Activated CD4-positive, CD25-positive, alpha-beta regulatory T cell treated with anti-CD3 and anti-CD28 coated beads, Interleukin-2, amount 50 U/mL, for 24 hours (primary cell): ENCODE measurements at regions not wholly inside any gene's neighbourhood (a gene's known extent, or its start where the extent isn't known, plus 50 kb on each side); places are given as distances from the start of the nearest gene placed in this dataset.
"Not testable (repeated sequence)": the region's sequence is repeated elsewhere in the genome, so short reads cannot be mapped to it uniquely, and the experiment has no call there.

Source experiments
- ATAC-seq, 2 donors: fragments of 150-1000 bp; cut with Tn5 transposase; one replicate each; pipeline ENCODE4 v1.10.0; 2021; ENCODE audit warnings: mild to moderate bottlenecking in 1 of 2, moderate library complexity in 1 of 2

DNA sequence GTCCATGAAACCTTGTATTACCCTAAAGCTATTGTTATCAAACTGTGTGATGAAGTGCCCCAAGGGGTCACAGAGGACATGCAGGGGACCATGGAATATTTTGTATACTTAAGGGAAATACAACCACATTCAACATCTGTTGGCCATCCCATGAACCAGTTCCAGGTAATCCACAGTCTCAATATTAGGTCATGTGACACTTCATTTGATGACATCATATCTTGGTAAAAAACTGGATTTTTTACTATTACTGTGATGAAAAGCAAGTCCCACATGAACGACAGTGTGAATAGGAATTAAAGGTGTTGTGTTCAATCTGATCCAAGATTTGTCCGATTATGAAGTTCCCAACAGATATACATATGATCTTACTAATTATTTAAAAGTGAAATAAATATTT lies 355.2 kb downstream of the IRS2 start:
- ATAC-seq, result no peak

- ATAC-seq, result no peak
Observed at GRCh38 chr13:109428146-109428545, 358.2 kb downstream of the IRS2 start.

GRCh38 chr13:109427695-109428094 lies 358.7 kb downstream of the IRS2 start:
- no peak for ATAC-seq

- ATAC-seq, result no peak
Observed at GRCh38 chr13:109427148-109427547, 359.2 kb downstream of the IRS2 start.

- no peak for ATAC-seq
Observed at GRCh38 chr13:109426690-109426990, 359.7 kb downstream of the IRS2 start.

- no peak for ATAC-seq
Observed at GRCh38 chr13:109425821-109426689, 360.3 kb downstream of the IRS2 start.

GRCh38 chr13:109422161-109422560 lies 364.2 kb downstream of the IRS2 start:
- ATAC-seq, result no peak

DNA sequence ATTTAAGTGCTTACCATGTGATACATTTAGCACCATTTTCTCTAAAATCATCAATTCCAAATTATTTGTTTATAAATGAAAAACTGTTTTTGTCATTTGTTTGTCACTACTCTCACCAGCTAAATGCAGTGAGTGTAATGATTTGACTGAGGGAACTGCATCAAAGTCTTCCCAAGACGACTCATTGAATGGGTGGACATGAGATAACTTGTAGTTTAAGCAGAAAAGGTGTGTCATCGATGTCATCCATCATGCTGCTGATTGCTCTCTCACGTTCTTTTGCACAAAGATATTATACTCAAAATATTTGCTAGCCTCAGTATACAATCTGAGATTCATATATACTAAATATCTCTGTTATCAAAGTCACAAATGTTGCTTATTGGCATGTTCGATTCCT lies 366.5 kb downstream of the IRS2 start:
- ATAC-seq, result no peak

DNA sequence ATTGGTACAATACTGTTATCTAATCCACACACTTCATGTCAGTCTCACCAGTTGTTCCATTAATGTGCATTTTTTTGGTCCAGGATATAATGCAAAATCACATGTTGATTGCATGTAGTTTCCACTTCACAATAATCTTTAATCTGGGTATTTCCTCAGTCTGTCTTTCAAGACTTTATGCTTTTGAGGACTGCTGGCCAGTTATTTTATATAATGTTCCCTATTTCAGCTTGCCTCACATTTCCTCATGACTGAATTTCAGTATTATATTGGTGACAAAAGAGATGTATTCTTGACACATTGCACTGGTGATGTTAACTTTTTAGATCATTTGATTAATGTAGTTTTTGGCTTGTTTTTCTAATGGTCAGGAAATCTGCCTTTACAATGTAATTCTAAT lies 368.3 kb downstream of the IRS2 start:
- ATAC-seq, result no peak

GRCh38 chr13:109416001-109416400 lies 370.4 kb downstream of the IRS2 start:
- ATAC-seq, result no peak

DNA sequence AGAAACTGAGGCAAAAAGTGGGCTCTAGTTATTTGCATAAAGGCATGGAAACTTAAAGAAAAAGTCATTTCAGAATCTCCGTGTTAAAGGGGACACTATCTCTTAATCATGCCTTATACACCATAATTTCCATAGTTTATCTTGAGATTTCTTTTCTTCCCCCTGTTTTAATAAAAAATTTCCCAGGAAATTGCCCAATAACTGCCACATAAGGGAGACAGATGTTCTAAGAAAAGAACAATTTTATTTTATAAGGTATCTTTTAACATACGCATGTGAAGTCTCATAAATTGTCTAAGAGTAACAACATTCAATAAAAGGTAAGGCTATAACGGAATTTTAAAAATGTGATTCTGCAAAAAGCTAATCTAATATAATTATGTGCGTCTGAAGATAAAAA lies 371.3 kb downstream of the IRS2 start:
- no peak for ATAC-seq

GRCh38 chr13:109412283-109412901 lies 374.0 kb downstream of the IRS2 start:
- no peak for ATAC-seq

DNA sequence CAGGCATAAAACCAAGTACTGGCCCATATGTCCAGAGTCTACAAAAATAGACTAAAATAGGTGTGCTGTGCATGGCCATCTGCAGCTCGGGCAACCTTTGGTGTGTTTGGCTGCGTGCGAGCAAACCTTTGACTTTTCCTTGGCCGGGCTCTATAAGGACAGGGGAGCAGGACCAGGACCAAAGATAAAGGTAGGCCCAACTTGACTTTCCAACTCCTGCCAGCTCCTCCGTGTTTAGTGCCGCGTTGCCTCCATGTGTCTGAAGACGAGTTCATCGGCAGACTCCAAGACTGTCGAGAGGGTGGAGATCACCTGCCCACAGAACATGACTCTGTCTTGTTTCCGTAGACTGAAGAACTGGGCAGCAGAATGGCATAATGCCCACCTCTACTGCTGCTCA lies 375.5 kb downstream of the IRS2 start:
- ATAC-seq, result no peak

DNA sequence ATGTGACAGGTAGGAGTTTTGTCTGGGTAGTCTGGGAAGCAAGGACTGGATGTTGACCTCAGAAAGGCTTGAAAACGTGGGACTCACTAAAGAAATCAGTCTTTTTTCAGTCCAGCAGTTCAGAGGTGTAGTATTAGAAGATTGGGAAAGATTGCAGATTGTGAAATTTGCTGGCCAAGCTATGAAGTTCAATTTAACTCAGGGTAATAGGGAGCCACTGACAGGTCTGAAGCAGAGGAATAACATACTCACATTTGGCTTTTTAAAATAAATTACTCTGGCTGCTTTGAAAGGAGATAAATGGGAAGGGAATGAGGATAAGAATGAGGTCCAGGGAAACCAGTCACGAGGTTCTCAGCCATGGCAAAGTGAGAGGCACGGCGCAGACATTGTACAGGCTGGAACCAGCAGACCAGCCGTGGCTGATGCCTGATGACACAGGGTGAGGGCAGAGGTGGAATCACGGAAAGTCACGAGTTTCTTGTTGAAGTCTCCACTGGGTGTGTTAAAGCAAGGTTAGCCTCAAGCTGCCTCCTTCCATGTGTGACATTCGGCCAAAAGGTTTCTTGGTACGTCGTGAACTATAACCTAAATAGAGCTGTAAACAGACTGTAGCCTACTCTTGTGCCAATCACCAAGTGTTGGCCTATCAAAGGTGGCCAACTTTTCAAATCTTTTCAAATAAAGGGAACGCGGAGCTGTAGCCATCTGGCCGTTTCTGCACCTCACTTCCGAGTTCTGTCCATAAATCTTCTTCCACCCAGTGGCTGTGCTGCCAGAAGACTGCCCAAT lies 377.6 kb downstream of the IRS2 start:
- ATAC-seq, result no peak

- no peak for ATAC-seq
Observed at GRCh38 chr13:109406376-109406992, 379.9 kb downstream of the IRS2 start.

DNA sequence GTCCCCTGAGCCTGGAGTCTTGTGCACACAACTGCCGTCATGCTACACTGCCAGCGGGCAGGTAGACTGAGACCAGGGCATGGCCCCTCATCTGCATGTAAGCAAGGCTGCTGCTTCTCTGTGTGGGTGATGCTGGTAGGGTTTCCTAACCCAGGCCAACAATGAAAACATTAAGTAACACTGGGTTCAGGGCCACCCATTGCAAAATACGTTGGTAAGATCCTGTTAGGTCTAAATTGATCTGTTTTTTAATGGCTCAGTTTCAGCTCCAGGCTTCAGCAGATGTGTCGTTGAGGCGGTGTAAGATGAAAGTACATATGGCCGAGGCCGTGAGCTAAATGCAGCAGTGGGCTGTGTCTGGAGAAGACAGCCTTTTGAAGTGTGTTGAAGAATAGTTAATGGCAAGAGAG lies 383.4 kb downstream of the IRS2 start:
- no peak for ATAC-seq

DNA sequence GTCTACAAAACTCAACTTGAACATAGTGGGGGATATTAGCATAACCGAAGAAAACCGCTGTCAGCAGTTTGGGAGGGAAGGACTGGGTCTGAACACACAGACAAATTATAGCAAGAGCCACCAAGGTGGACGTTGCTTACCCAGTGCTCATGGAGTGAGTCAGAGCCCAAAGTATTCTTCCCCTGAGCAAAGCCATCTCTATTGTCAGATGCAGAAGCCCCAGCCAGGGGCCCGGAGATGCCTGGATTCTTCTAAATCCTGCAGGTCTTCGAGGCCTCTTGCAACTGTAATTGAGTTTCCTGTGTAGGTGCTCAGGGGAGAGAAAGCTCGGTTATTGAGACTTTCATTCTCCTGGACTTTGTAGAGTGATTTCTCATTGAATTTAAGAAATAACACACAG lies 384.5 kb downstream of the IRS2 start:
- no peak for ATAC-seq

- no peak for ATAC-seq
Observed at GRCh38 chr13:109401307-109401706, 385.1 kb downstream of the IRS2 start.

DNA sequence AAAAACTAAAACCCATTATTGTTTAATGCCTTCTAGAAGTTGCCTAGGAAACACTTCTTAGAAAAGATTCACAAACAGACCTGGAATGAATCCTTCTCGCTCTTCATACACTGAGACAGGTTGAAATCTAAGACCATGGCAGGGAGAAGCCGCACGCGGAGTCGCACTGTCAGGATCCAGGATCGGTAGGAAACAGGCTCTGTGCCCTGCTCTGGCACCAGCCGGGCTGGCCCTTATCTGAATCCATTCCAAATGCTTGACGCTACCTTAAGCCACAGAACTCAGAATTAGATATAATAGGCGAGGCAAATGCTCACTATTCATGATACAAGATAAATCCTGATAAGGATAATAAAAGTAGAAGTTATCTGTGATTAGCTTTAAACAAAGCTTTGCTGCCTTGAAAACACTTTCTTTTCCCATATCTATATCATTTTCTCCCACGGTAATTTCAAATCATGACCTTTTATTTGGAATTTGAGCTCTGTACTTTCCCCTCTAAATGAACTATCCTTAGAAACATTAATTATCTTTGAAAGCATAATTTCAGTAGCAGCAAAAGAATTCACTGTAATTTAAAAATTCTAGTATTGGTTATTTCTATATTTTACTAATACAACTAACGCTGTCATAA lies 385.6 kb downstream of the IRS2 start:
- ATAC-seq, result no peak

GRCh38 chr13:109400209-109400608 lies 386.2 kb downstream of the IRS2 start:
- ATAC-seq, result no peak

DNA sequence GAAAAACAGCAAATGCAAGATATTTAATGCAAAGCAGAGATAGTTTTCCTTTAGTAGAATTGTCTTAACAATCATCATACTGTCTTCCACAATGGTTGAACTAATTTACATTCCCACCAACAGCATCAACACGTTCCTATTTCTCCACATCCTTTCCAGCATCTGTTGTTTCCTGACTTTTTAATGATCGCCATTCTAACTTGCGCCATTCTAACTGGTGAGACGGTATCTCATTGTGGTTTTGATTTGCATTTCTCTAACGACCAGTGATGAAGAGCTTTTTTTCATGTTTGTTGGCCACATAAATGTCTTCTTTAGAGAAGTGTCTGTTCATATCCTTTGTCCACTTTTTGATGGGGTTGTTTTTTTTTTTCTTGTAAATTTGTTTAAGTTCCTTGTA lies 388.3 kb downstream of the IRS2 start:
- not testable (repeated sequence) for ATAC-seq

DNA sequence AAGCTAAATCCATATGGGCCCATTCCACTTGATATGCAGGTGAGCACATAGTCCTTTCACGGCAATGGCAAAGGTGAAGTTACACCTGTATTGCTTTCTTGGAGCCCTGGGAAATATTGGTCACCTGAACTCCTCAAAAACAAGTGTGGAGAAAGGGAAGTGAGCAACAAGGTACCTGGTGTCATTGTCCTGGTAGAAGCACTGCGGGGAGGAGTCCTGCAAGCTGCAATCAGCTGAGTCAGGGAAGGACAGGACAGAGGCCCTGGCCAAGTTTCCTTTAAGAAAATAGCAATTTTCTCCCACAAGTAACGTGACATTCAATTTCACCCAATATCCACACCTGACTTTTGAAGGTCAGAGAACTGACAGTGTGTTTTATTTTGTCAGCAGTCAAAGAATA lies 389.1 kb downstream of the IRS2 start:
- no peak for ATAC-seq

GRCh38 chr13:109396266-109396665 lies 390.1 kb downstream of the IRS2 start:
- no peak for ATAC-seq
